ENCODE measurements at regions not wholly inside any gene's neighbourhood (a gene's known extent, or its start where the extent isn't known, plus 50 kb on each side); places are given as distances from the start of the nearest gene placed in this dataset.
"Not testable (repeated sequence)": the region's sequence is repeated elsewhere in the genome, so short reads cannot be mapped to it uniquely, and the experiment has no call there.

- TF ChIP-seq MAX (IDR thresholded peaks at IDR 0.05; ENCODE audit: low read depth); MXI1 (IDR thresholded peaks at IDR 0.05; ENCODE audit: low read depth, low read length); EP300 (IDR thresholded peaks at IDR 0.05; ENCODE audit: borderline replicate concordance in 1 of 2, low read depth in 1 of 2, low read length in 1 of 2); YY1 (IDR thresholded peaks at IDR 0.05; ENCODE audit: low read depth); RAD21 (IDR thresholded peaks at IDR 0.05; ENCODE audit: low read length); ZBTB33 (IDR thresholded peaks at IDR 0.05; ENCODE audit: borderline replicate concordance, low read depth); CTCF (IDR thresholded peaks at IDR 0.05); USF1 (IDR thresholded peaks at IDR 0.05; ENCODE audit: borderline replicate concordance, low read depth); NFIC (IDR thresholded peaks at IDR 0.05; ENCODE audit: borderline replicate concordance): not testable (repeated sequence)
Measured at GRCh38 chr15:38142195-38142594, 110.4 kb upstream of the SPRED1 start.

Data from SK-N-SH (cell line).